Ectodermal cell (in vitro differentiated cells): ENCODE measurements at regions not wholly inside any gene's neighbourhood (a gene's known extent, or its start where the extent isn't known, plus 50 kb on each side); places are given as distances from the start of the nearest gene placed in this dataset.
"Not testable (repeated sequence)": the region's sequence is repeated elsewhere in the genome, so short reads cannot be mapped to it uniquely, and the experiment has no call there.

Experiments
- H3K27ac ChIP-seq: 2 replicates; pipeline ENCODE4 v1.7.0; 2013; ENCODE audit warnings: mild to moderate bottlenecking, low read depth, low read length; ENCODE audit not compliant: insufficient read depth, poor library complexity, severe bottlenecking
- H3K27me3 ChIP-seq: 2 replicates; pipeline ENCODE4 v1.7.0; 2013; ENCODE audit warnings: mild to moderate bottlenecking, low read length; ENCODE audit not compliant: insufficient read depth, control insufficient read depth, poor library complexity, severe bottlenecking
- H3K36me3 ChIP-seq: one replicate; pipeline ENCODE4 v1.7.0; 2013; ENCODE audit warnings: low read length; ENCODE audit not compliant: control insufficient read depth, insufficient read depth
- H3K4me1 ChIP-seq: one replicate; pipeline ENCODE4 v1.7.0; 2013; ENCODE audit warnings: low read length; ENCODE audit not compliant: control insufficient read depth, insufficient read depth
- H3K4me3 ChIP-seq: 2 replicates; pipeline ENCODE4 v1.7.0; 2013; ENCODE audit warnings: low read depth, low read length, control low read depth; ENCODE audit not compliant: insufficient read depth
- H3K9me3 ChIP-seq: 2 replicates; pipeline ENCODE4 v1.7.0; 2013; ENCODE audit warnings: mild to moderate bottlenecking, low read length, moderate library complexity; ENCODE audit not compliant: control insufficient read depth
- WGBS, 2 experiments: methylation state at CpG; one replicate each; pipeline ENCODE4 v1.1.7; 2013; ENCODE audit warnings: missing lambda C conversion rate in 2 of 2; 5-methylcytosine and 5-hydroxymethylcytosine counted together

DNA sequence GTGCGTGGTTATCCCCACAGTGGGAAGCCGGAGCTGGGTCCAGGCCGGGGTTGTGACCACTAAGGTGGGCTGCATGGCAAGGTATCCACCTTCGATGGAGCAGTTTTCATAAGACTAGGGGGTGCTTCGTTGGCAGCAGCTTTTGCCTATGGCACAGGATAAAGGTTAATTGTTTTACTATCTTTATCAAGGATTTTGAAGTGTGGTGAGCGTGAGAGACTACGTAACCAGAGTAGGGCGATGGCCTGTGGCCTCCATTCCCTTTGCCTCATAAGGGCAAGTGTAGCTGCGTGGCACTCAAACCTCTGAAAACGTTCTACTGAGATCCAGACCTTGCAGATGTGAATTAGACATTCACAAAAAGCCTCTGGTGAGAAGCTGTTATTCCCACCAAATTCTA is 206.6 kb downstream of the ACKR3 start:
- no peaks in the 10 kb centered on the region for H3K9me3 ChIP-seq
- H3K27me3 ChIP-seq, result no peaks in the 10 kb centered on the region
- H3K4me1 ChIP-seq, result no peaks in the 10 kb centered on the region
- 92 to 95% methylated on average over 10 of the region's 10 CpGs for WGBS, 2 experiments
- no peak overlapping the region for H3K4me3 ChIP-seq
- H3K36me3 ChIP-seq, result no peaks in the 10 kb centered on the region
- H3K27ac ChIP-seq, result no peak overlapping the region

GRCh38 chr2:236776695-236777251 is 207.1 kb downstream of the ACKR3 start:
- no peak overlapping the region for H3K4me3 ChIP-seq
- H3K27me3 ChIP-seq, result no peaks in the 10 kb centered on the region
- 93 to 96% methylated on average over 7 to 8 of the region's 8 CpGs for WGBS, 2 experiments
- no peak overlapping the region for H3K27ac ChIP-seq
- H3K9me3 ChIP-seq, result no peaks in the 10 kb centered on the region
- peaks cover 5% of the 10 kb centered on the region for H3K4me1 ChIP-seq
- no peaks in the 10 kb centered on the region for H3K36me3 ChIP-seq

DNA sequence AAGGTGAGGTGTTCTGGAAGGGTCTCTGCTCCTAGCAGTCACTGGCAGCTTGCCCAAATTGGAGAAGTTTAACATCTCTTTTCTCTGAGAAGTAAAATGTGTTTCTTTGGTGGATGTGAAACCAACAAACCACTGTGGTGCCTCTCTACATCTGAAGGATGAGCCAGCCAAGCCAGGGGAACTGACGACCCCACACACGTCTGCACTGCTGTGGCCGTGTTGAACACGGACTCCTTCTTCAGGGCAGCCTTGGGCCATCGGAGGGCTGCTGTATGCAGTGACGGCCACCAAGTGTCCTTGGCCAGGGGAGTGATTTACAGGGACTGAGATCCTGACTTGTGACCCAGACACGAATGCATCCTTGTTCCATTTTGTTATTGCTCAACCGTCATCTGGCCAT is 207.8 kb downstream of the ACKR3 start:
- no peak overlapping the region for H3K4me3 ChIP-seq
- H3K27me3 ChIP-seq, result no peaks in the 10 kb centered on the region
- 95 to 96% methylated on average over 8 of the region's 8 CpGs for WGBS, 2 experiments
- no peaks in the 10 kb centered on the region for H3K9me3 ChIP-seq
- no peaks in the 10 kb centered on the region for H3K36me3 ChIP-seq
- H3K4me1 ChIP-seq, result peaks cover 11% of the 10 kb centered on the region
- no peak overlapping the region for H3K27ac ChIP-seq

DNA sequence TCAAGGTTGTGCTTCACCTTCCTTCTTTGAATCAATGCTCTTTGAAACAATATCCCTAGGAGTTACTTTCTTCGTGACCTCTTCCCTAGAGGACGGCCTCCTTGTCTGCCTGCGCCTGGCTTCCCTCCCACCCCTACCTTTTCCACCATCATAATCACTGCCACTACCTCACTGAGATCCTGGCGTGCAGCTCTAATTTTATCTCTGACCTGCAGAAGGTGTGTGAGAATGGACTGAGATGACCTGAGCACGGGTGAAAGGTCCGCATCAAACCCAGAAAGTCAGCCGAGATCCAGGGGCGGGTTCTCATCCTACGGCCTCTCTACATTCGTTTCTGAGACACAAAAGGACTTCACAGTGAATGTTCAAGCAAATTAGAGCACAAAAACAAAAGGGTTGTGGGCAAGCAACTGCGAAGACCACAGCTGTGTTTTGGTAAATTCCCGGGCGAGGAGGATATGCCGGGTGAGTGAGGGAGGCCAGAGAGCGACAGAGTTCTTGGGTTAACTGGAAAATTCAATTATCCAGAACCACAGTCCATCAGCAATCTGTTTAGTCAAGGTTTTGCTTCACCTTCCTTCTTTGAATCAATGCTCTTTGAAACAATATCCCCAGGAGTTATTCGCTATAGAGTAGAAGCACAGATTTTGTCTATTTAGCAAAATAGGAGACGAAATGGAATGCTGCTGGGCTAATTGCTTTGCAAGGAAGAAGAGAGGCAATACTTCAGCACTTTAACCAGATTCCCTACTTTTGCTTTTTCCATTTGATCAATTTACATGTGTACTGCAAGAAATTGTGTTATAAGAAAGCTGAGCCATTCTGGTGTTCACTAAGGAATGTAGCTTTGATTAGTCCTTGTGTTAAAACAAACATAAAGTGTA is 212.6 kb downstream of the ACKR3 start:
- H3K9me3 ChIP-seq, result no peaks in the 10 kb centered on the region
- H3K4me1 ChIP-seq, result peaks cover 16% of the 10 kb centered on the region
- no peak overlapping the region for H3K4me3 ChIP-seq
- WGBS, 2 experiments, result 76 to 80% methylated on average over 15 to 16 of the region's 17 CpGs
- H3K36me3 ChIP-seq, result no peaks in the 10 kb centered on the region
- no peaks in the 10 kb centered on the region for H3K27me3 ChIP-seq
- no peak overlapping the region for H3K27ac ChIP-seq

DNA sequence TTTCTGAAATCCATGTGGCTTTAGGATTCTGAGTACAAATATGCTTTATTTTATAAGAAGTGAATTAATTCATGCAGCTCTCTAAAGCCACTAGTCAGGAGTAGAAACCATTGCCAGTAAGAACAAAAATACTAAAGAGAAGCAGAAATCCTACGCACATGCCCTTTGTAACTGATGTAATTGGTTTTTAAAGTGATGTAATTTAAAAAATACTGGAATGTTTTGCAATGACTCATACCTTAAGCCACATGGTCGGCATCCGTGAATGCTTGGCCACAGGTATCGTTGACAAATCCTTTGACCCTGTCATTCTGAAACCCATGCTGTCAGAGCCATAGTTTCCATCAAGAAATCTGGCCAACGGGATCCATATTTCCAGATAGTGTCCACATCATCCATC is 213.3 kb downstream of the ACKR3 start:
- Histone ChIP-seq H3K27ac (no peak overlapping the region), H3K36me3 (no peaks in the 10 kb centered on the region), H3K27me3 (no peaks in the 10 kb centered on the region), H3K9me3 (no peaks in the 10 kb centered on the region), H3K4me3 (no peak overlapping the region), H3K4me1 (peaks cover 16% of the 10 kb centered on the region)
- 96 to 97% methylated on average over 5 of the region's 5 CpGs for WGBS, 2 experiments

GRCh38 chr2:236783417-236784020 is 213.9 kb downstream of the ACKR3 start:
- no peak overlapping the region for H3K4me3 ChIP-seq
- H3K4me1 ChIP-seq, result peaks cover 16% of the 10 kb centered on the region
- no peaks in the 10 kb centered on the region for H3K9me3 ChIP-seq
- H3K27me3 ChIP-seq, result no peaks in the 10 kb centered on the region
- no peaks in the 10 kb centered on the region for H3K36me3 ChIP-seq
- WGBS, 2 experiments, result 92 to 94% methylated on average over 5 to 6 of the region's 6 CpGs
- H3K27ac ChIP-seq, result no peak overlapping the region

GRCh38 chr2:236785611-236786057 is 216.0 kb downstream of the ACKR3 start:
- no peaks in the 10 kb centered on the region for H3K9me3 ChIP-seq
- H3K4me3 ChIP-seq, result no peak overlapping the region
- H3K4me1 ChIP-seq, result peaks cover 16% of the 10 kb centered on the region
- no peaks in the 10 kb centered on the region for H3K36me3 ChIP-seq
- H3K27ac ChIP-seq, result no peak overlapping the region
- no peaks in the 10 kb centered on the region for H3K27me3 ChIP-seq
- WGBS, 2 experiments, result 92 to 96% methylated on average over 6 of the region's 6 CpGs

- no peaks in the 10 kb centered on the region for H3K9me3 ChIP-seq
- no peak overlapping the region for H3K27ac ChIP-seq
- WGBS, 2 experiments, result 82 to 89% methylated on average over 4 of the region's 4 CpGs
- H3K36me3 ChIP-seq, result no peaks in the 10 kb centered on the region
- H3K4me1 ChIP-seq, result peaks cover 12% of the 10 kb centered on the region
- no peak overlapping the region for H3K4me3 ChIP-seq
- H3K27me3 ChIP-seq, result no peaks in the 10 kb centered on the region
Observed at GRCh38 chr2:236786751-236787150, 217.1 kb downstream of the ACKR3 start.

GRCh38 chr2:236787376-236787775 is 217.8 kb downstream of the ACKR3 start:
- H3K36me3 ChIP-seq, H3K27me3 ChIP-seq, H3K27ac ChIP-seq, H3K4me3 ChIP-seq, H3K4me1 ChIP-seq, H3K9me3 ChIP-seq: not testable (repeated sequence)
- 88 to 94% methylated on average over 5 of the region's 5 CpGs for WGBS, 2 experiments

- 94% methylated on average over 7 of the region's 7 CpGs for WGBS, 2 experiments
- H3K27me3 ChIP-seq, result no peaks in the 10 kb centered on the region
Observed at GRCh38 chr2:236787885-236788284, 218.3 kb downstream of the ACKR3 start.

More at GRCh38 chr2:236787885-236788284, 218.3 kb downstream of the ACKR3 start:
- no peaks in the 10 kb centered on the region for H3K9me3 ChIP-seq
- no peak overlapping the region for H3K27ac ChIP-seq
- no peak overlapping the region for H3K4me3 ChIP-seq
- peaks cover under 1% of the 10 kb centered on the region for H3K4me1 ChIP-seq
- no peaks in the 10 kb centered on the region for H3K36me3 ChIP-seq
